HUES48 (cell line): ENCODE measurements at regions not wholly inside any gene's neighbourhood (a gene's known extent, or its start where the extent isn't known, plus 50 kb on each side); places are given as distances from the start of the nearest gene placed in this dataset.
"Not testable (repeated sequence)": the region's sequence is repeated elsewhere in the genome, so short reads cannot be mapped to it uniquely, and the experiment has no call there.

Experiments
- H3K27ac ChIP-seq: one replicate; pipeline ENCODE4 v1.7.0; 2013; ENCODE audit warnings: low read depth, low read length, inconsistent platforms
- H3K27me3 ChIP-seq: 2 replicates; pipeline ENCODE4 v1.6.1; 2013; ENCODE audit warnings: mild to moderate bottlenecking, low read length; ENCODE audit not compliant: control insufficient read depth, insufficient read depth
- H3K36me3 ChIP-seq: 2 replicates; pipeline ENCODE4 v1.6.1; 2013; ENCODE audit warnings: low read length; ENCODE audit not compliant: control insufficient read depth, insufficient read depth
- H3K4me1 ChIP-seq: 2 replicates; pipeline ENCODE4 v1.6.1; 2013; ENCODE audit warnings: mild to moderate bottlenecking, low read length; ENCODE audit not compliant: control insufficient read depth, insufficient read depth
- H3K4me3 ChIP-seq: 2 replicates; pipeline ENCODE4 v1.5.1; 2013; ENCODE audit warnings: mild to moderate bottlenecking, low read depth, low read length
- H3K9ac ChIP-seq: 2 replicates; pipeline ENCODE4 v1.6.1; 2013; ENCODE audit warnings: mild to moderate bottlenecking, low read depth, low read length, moderate library complexity
- H3K9me3 ChIP-seq: 2 replicates; pipeline ENCODE4 v1.6.1; 2013; ENCODE audit warnings: low read length; ENCODE audit not compliant: control insufficient read depth, insufficient read depth

- Histone ChIP-seq H3K36me3 (no peaks in the 10 kb centered on the region), H3K27ac (no peak overlapping the region), H3K9ac (no peak overlapping the region), H3K4me1 (no peaks in the 10 kb centered on the region), H3K27me3 (no peaks in the 10 kb centered on the region), H3K4me3 (no peak overlapping the region), H3K9me3 (no peaks in the 10 kb centered on the region)
Observed at GRCh38 chr2:71926876-71927756, 220.5 kb downstream of the CYP26B1 start.

GRCh38 chr2:71926089-71926447 is 221.6 kb downstream of the CYP26B1 start:
- Histone ChIP-seq H3K36me3 (no peaks in the 10 kb centered on the region), H3K9ac (no peak overlapping the region), H3K27ac (no peak overlapping the region), H3K9me3 (no peaks in the 10 kb centered on the region), H3K4me3 (no peak overlapping the region), H3K4me1 (no peaks in the 10 kb centered on the region), H3K27me3 (no peaks in the 10 kb centered on the region)

DNA sequence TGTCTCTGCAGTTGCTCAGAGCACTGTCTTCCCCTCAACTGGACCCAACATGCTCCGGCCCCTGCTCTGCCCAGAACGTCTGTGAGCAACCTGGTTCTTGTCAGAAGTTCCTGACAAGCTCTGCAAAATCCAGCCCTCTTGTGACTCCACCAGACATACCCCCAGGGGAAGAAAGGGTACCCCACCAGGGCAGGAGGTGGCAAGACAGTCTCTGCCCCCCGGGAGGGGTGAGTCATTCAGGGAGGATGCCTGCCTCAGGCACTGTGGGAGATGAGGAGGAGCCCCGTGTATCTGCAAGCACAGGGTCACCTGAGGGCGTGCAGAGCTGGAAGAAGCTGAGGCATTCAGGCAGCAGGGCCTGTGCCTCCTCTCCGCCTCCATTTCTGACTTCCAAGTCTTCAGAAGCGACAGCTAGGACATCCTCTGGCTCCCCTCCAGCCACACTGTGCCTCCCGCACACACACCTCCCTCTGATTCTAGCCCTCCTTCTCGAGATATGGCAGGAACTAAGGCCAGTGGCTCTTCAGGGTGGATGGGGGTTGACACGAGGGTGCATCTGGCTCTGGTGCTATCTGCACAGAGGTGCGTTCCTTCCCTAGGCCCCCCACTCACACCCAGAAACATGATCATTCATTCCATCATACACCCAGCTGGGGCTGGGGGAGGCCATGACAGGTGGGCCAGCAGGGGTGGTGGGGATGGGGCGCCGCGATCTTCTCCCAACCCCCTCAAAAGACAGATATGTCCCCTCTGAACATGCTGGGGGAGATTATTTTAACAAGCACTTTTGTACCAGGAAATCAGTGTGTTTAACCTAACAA is 222.2 kb downstream of the CYP26B1 start:
- Histone ChIP-seq H3K4me3 (no peak overlapping the region), H3K9me3 (no peaks in the 10 kb centered on the region), H3K27me3 (no peaks in the 10 kb centered on the region), H3K36me3 (no peaks in the 10 kb centered on the region), H3K4me1 (no peaks in the 10 kb centered on the region), H3K9ac (no peak overlapping the region), H3K27ac (no peak overlapping the region)

DNA sequence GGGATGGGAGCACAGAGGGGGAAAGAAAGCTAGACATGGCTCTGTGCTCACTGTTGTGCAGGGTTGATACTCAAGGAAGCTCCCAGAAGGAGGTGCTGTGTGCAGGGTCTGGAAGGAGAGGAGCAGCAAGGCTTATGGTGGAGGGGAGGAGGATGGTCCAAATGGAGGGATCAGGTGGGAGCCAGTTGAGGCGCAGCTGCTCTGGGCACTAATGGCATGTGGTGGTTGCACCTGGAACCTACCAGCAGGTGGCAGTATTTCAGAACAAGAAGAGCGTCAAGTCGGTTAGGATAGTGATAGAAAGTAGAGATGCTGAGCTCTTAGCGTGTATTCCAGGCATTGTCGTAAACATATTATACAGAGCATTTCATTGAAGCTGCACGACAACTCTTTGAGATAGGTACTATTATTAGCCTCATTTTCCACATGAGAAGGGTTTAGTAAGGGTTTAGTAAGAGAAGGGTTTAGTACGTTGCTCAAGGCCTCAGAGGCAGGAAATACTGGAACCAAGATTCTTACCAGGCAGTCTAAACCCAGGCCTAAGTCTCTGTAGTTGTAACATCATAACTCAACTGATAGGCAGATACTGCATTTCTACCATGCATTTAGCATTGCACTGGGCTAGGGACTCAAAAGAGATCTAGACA is 223.7 kb downstream of the CYP26B1 start:
- H3K27ac ChIP-seq, result no peak overlapping the region
- no peak overlapping the region for H3K9ac ChIP-seq
- no peak overlapping the region for H3K4me3 ChIP-seq
- no peaks in the 10 kb centered on the region for H3K36me3 ChIP-seq
- no peaks in the 10 kb centered on the region for H3K4me1 ChIP-seq
- peaks cover 10% of the 10 kb centered on the region for H3K9me3 ChIP-seq
- no peaks in the 10 kb centered on the region for H3K27me3 ChIP-seq

- Histone ChIP-seq H3K4me3 (no peak overlapping the region), H3K27me3 (no peaks in the 10 kb centered on the region), H3K9me3 (peaks cover 17% of the 10 kb centered on the region), H3K27ac (no peak overlapping the region), H3K9ac (no peak overlapping the region), H3K36me3 (no peaks in the 10 kb centered on the region), H3K4me1 (no peaks in the 10 kb centered on the region)
Observed at GRCh38 chr2:71923143-71923525, 224.5 kb downstream of the CYP26B1 start.

DNA sequence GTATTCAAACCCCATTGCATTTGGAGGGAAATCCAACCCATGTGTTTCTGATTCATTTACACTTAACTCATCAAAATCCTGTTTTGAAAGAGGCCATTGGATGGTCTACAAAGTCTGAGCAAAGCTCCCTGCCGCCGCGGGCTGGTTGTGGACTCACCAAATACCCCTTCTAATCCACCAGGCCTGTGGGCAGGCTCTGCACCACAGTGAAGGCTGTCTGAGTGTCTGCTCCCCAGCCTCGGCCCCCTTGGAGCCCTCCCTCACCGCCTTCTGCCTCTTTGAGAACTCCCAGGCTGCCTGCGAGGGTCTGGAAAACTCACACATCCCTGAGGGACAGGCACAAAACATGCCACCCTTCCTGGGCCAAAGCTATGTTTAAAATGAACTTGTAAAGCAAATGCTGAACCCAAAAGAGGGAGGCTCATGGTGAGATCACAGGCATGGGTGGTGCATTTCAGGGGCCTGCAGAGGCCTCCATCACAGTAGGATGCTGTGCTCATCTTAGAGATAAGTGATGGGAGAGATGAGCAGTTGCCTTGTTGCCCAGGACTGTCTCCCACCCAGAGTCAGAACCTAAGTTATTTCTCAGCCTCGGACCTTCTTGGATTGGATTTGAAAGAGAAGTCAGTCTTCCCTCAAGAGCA is 225.0 kb downstream of the CYP26B1 start:
- H3K9ac ChIP-seq, result no peak overlapping the region
- no peak overlapping the region for H3K4me3 ChIP-seq
- H3K27ac ChIP-seq, result no peak overlapping the region
- no peaks in the 10 kb centered on the region for H3K36me3 ChIP-seq
- H3K9me3 ChIP-seq, result peaks cover 21% of the 10 kb centered on the region
- H3K4me1 ChIP-seq, result no peaks in the 10 kb centered on the region
- no peaks in the 10 kb centered on the region for H3K27me3 ChIP-seq

DNA sequence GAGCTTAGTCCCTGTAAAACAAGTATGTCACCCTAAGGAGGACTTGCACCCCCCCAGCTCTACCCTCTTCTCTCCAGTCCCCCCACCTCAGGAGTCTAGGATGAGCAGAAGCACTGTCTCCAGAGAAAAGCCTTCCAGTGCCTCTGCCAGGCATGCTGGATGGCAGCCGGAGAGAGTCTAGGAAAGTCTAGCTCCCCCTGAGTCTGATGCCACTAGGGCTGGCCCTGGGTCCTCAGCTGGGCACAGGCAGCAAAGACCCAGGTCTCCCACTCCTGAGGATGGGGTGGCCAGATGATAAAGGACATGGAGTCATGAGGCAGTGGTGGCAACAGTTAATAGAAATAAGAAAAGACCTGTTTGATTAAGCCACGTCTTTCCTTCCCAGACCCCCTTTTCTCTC is 225.6 kb downstream of the CYP26B1 start:
- Histone ChIP-seq H3K27me3 (no peaks in the 10 kb centered on the region), H3K36me3 (no peaks in the 10 kb centered on the region), H3K9ac (no peak overlapping the region), H3K9me3 (peaks cover 23% of the 10 kb centered on the region), H3K4me3 (no peak overlapping the region), H3K4me1 (no peaks in the 10 kb centered on the region), H3K27ac (no peak overlapping the region)

DNA sequence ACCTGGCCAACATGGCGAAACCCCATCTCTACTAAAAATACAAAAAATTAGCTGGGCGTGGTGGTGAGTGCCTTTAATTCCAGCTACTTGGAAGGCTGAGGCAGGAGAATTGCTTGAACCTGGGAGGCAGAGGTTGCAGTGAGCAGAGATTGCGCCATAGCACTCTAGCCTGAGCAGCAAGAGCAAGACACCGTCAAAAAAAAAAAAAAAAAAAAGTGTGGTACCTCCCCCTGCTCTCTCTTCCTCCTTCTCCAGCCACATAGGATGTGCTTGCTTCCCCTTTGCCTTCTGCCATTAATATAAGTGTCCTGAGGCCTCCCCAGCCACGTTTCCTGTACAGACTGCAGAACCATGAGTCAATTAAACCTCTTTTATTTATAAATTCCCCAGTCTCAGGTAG is 226.8 kb downstream of the CYP26B1 start:
- not testable (repeated sequence) for H3K36me3 ChIP-seq, H3K9ac ChIP-seq, H3K4me3 ChIP-seq, H3K27me3 ChIP-seq, H3K27ac ChIP-seq, H3K4me1 ChIP-seq
- peaks cover 24% of the 10 kb centered on the region for H3K9me3 ChIP-seq

GRCh38 chr2:71919708-71920107 is 228.0 kb downstream of the CYP26B1 start:
- Histone ChIP-seq H3K27ac (no peak overlapping the region), H3K36me3 (no peaks in the 10 kb centered on the region), H3K27me3 (no peaks in the 10 kb centered on the region), H3K9ac (no peak overlapping the region), H3K4me3 (no peak overlapping the region), H3K9me3 (peaks cover 25% of the 10 kb centered on the region), H3K4me1 (no peaks in the 10 kb centered on the region)

DNA sequence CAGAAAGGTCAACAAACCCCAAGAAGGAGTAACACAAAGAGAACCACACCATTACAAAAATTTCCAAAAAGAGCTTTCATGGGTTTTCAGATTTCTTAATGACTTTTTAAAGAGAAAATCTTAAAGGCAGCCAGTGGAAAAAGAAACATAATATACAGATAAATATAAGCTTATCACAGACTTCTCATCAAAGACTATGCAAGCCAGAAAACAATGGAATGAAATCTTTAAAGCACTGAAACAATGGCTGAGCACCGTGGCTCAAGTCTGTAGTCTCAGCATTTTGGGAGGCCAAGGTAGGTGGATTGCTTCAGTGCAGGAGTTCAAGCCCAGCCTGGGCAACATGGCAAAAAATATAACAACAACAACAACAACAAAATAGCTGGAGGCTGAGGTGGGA is 237.4 kb downstream of the CYP26B1 start:
- Histone ChIP-seq H3K27me3 (no peaks in the 10 kb centered on the region), H3K36me3 (no peaks in the 10 kb centered on the region), H3K4me3 (no peak overlapping the region), H3K9me3 (peaks cover 20% of the 10 kb centered on the region), H3K9ac (no peak overlapping the region), H3K4me1 (no peaks in the 10 kb centered on the region), H3K27ac (no peak overlapping the region)
